Large intestine (tissue), 3 donors: ENCODE measurements at regions not wholly inside any gene's neighbourhood (a gene's known extent, or its start where the extent isn't known, plus 50 kb on each side); places are given as distances from the start of the nearest gene placed in this dataset.
"Not testable (repeated sequence)": the region's sequence is repeated elsewhere in the genome, so short reads cannot be mapped to it uniquely, and the experiment has no call there.

Experiments
- DNase-seq, 2 donors: peaks; one replicate each; pipeline versions ENCODE4 v3.0.0 to v3.0.0-alpha.2; 2013
- H3K27ac ChIP-seq: one replicate; pipeline ENCODE4 v1.5.1; 2013; ENCODE audit warnings: low read length
- H3K27me3 ChIP-seq: 2 replicates; pipeline ENCODE4 v1.6.1; 2013; ENCODE audit warnings: low read length; ENCODE audit not compliant: control insufficient read depth, insufficient read depth
- H3K36me3 ChIP-seq: 2 replicates; pipeline ENCODE4 v1.6.1; 2013; ENCODE audit warnings: low read length; ENCODE audit not compliant: control insufficient read depth, insufficient read depth
- H3K4me1 ChIP-seq: one replicate; pipeline ENCODE4 v1.6.1; 2013; ENCODE audit warnings: low read length; ENCODE audit not compliant: control insufficient read depth, insufficient read depth
- H3K4me3 ChIP-seq: one replicate; pipeline ENCODE4 v1.5.1; 2013; ENCODE audit warnings: low read length
- H3K9me3 ChIP-seq: one replicate; pipeline ENCODE4 v1.6.1; 2013; ENCODE audit warnings: mild to moderate bottlenecking, low read depth, low read length, moderate library complexity; ENCODE audit not compliant: control insufficient read depth
- WGBS: methylation state at CpG from one replicate; pipeline ENCODE4 v1.1.5; 2013; ENCODE audit warnings: low lambda C conversion rate; ENCODE audit not compliant: insufficient coverage; 5-methylcytosine and 5-hydroxymethylcytosine counted together

GRCh38 chr18:14693051-14693450 lies 54.9 kb upstream of the ANKRD30B start:
- not testable (repeated sequence) for H3K9me3 ChIP-seq, H3K27ac ChIP-seq, H3K36me3 ChIP-seq, H3K4me3 ChIP-seq, H3K27me3 ChIP-seq, DNase-seq, H3K4me1 ChIP-seq
- no CpG with 5 or more reads among the region's 2 CpGs for WGBS

- not testable (repeated sequence) for H3K36me3 ChIP-seq, H3K4me1 ChIP-seq, DNase-seq, H3K27me3 ChIP-seq, H3K4me3 ChIP-seq, H3K9me3 ChIP-seq, H3K27ac ChIP-seq
- WGBS, result no CpG with 5 or more reads among the region's 5 CpGs
Observed at GRCh38 chr18:14693882-14694281, 54.1 kb upstream of the ANKRD30B start.

GRCh38 chr18:14698006-14698405 lies 50.0 kb upstream of the ANKRD30B start:
- not testable (repeated sequence) for H3K27me3 ChIP-seq, H3K4me3 ChIP-seq, H3K4me1 ChIP-seq, H3K36me3 ChIP-seq, H3K9me3 ChIP-seq, DNase-seq, H3K27ac ChIP-seq
- no CpG with 5 or more reads among the region's 2 CpGs for WGBS
